Lower lobe of right lung (tissue), 2 donors: ENCODE measurements at regions not wholly inside any gene's neighbourhood (a gene's known extent, or its start where the extent isn't known, plus 50 kb on each side); places are given as distances from the start of the nearest gene placed in this dataset.

ENCODE experiments used
- ATAC-seq, 2 donors: fragments of 200-7000 bp; cut with Tn5 transposase; one replicate each; pipeline ENCODE4 v1.9.1; 2020 to 2022; ENCODE audit warnings: mild to moderate bottlenecking in 2 of 2, moderate library complexity in 2 of 2
- DNase-seq: peaks from one replicate; pipeline ENCODE4 v3.0.0-alpha.2; 2020
- H3K27ac ChIP-seq: fragments of 200-600 bp; one replicate; pipeline ENCODE4 v1.8.0; 2022
- H3K27me3 ChIP-seq: fragments of 200-600 bp; one replicate; pipeline ENCODE4 v1.8.0; 2022; ENCODE audit warnings: low read depth
- H3K36me3 ChIP-seq: fragments of 200-600 bp; one replicate; pipeline ENCODE4 v1.8.0; 2022; ENCODE audit warnings: mild to moderate bottlenecking
- H3K4me1 ChIP-seq: fragments of 200-600 bp; one replicate; pipeline ENCODE4 v1.8.0; 2022
- H3K4me3 ChIP-seq: fragments of 200-600 bp; one replicate; pipeline ENCODE4 v1.8.0; 2022; ENCODE audit warnings: mild to moderate bottlenecking
- H3K9me3 ChIP-seq: fragments of 200-600 bp; one replicate; pipeline ENCODE4 v1.8.0; 2022
- intact Hi-C: fragments of 100-400 bp; cut with DNase I; formaldehyde crosslinking; loops from one replicate; pipeline ENCODE4 v1.11.0; 2022
- TF ChIP-seq, protein P1 (sequence below): fragments of 200-600 bp; IDR thresholded peaks from one replicate; pipeline ENCODE4 v1.8.0; 2022; ENCODE audit warnings: antibody characterized with exemption, mild to moderate bottlenecking
- donor health status: DM: no; HTN: yes; CAD: no; lungs with severe emphysema.

DNA sequence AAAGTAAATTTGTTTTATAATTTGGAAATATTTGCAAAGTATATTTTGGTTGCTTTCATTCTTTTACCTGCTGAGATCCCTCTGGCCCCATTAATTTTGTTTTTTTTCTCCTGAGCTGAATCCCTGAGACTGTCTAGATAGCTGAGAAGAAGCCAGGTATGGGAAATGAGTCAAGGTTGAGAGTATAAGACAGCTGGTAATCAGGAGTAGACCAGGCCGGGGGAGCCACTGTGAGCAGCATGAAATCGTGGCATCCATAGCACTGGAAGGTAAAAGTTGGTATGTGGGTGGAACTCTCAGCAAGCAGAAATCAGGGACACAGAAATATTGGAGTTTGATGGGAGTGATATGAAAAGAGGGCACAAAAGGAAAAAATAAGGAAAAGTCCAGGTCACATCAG is 164.5 kb downstream of the FHIP1A start:
- TF ChIP-seq, protein P1, sequence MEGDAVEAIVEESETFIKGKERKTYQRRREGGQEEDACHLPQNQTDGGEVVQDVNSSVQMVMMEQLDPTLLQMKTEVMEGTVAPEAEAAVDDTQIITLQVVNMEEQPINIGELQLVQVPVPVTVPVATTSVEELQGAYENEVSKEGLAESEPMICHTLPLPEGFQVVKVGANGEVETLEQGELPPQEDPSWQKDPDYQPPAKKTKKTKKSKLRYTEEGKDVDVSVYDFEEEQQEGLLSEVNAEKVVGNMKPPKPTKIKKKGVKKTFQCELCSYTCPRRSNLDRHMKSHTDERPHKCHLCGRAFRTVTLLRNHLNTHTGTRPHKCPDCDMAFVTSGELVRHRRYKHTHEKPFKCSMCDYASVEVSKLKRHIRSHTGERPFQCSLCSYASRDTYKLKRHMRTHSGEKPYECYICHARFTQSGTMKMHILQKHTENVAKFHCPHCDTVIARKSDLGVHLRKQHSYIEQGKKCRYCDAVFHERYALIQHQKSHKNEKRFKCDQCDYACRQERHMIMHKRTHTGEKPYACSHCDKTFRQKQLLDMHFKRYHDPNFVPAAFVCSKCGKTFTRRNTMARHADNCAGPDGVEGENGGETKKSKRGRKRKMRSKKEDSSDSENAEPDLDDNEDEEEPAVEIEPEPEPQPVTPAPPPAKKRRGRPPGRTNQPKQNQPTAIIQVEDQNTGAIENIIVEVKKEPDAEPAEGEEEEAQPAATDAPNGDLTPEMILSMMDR: no peak
- no peaks in the 10 kb centered on the region for H3K9me3 ChIP-seq

DNA sequence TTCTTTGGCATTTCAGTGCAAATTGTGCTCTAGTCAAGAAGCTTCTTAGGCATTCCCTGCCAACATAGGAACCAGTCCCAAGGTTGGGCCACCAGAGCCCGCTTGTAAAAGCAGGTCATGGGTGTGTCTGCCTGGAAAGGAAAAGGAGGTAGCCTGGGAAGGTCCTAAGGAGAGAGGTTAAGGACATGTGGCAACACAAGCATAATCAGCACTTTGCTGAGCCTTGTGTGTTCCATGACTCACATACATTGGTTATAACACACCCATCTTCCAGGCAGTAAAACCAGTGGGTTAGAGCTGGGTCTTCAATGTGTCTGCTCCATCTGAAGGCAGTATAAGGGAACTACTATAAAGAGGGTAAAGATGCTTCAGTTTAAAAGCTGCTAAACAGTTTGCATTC is 165.0 kb downstream of the FHIP1A start:
- Histone ChIP-seq H3K4me1 (no peaks in the 10 kb centered on the region), H3K27me3 (no peaks in the 10 kb centered on the region), H3K36me3 (no peaks in the 10 kb centered on the region), H3K9me3 (no peaks in the 10 kb centered on the region), H3K4me3 (no peak overlapping the region), H3K27ac (no peak overlapping the region)
- peak in 1 of 2 donors; percentile 47 for ATAC-seq
- no peak for DNase-seq
- TF ChIP-seq, protein P1: no peak
- intact Hi-C loops: no loop called here

More for the DNA sequence above, 164.5 kb downstream of the FHIP1A start:
- no peak overlapping the region for H3K4me3 ChIP-seq
- DNase-seq (no peak), ATAC-seq (no peak)
- intact Hi-C loops: no loop called here
- no peak overlapping the region for H3K27ac ChIP-seq
- H3K4me1 ChIP-seq: no peaks in the 10 kb centered on the region
- no peaks in the 10 kb centered on the region for H3K36me3 ChIP-seq
- H3K27me3 ChIP-seq: no peaks in the 10 kb centered on the region

DNA sequence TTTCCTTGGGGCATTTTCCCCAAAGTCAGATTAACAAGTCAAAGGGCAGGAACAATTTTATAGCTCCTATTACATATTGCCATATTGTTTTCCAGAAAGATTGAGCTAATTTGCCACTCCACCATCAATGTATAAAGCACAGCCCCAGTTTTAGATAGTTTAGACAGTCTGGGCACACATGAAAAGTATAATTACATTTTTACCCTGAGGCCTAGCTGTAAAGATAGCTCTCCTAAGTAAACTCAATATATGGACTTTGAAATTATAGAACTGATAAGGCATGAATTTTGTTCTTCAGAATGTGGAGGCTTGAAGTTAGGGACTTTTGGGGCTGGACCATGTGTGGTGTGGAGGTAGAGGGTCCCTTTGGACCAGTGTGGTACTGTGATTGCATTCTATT is 166.0 kb downstream of the FHIP1A start:
- Histone ChIP-seq H3K36me3 (no peaks in the 10 kb centered on the region), H3K27me3 (no peaks in the 10 kb centered on the region), H3K27ac (no peak overlapping the region), H3K4me3 (no peak overlapping the region), H3K4me1 (no peaks in the 10 kb centered on the region), H3K9me3 (no peaks in the 10 kb centered on the region)
- intact Hi-C loops: no loop called here
- TF ChIP-seq, protein P1: no peak
- DNase-seq (no peak), ATAC-seq (no peak)

DNA sequence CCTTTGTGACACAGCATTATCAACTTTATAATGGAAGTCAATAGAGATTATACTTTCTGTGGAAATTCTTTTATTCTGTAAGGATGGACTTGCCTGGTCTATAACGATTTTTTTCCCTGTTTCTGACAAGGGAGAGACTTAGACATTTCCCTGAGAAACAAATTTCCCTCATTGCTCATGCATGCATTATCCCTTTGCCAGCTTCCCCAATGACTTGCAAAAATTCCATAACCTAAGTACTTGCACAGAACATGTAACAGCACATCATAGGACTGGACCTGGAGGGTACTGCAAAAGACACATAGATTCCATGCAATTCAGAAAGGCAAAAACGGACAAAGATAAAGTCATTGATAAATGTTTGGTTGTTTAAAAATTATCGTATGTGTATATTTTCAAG is 166.7 kb downstream of the FHIP1A start:
- DNase-seq (no peak), ATAC-seq (no peak)
- H3K27ac ChIP-seq: no peak overlapping the region
- H3K36me3 ChIP-seq: no peaks in the 10 kb centered on the region
- no peaks in the 10 kb centered on the region for H3K4me1 ChIP-seq
- H3K9me3 ChIP-seq: no peaks in the 10 kb centered on the region
- H3K27me3 ChIP-seq: no peaks in the 10 kb centered on the region
- intact Hi-C loops: no loop called here
- TF ChIP-seq, protein P1: no peak
- no peak overlapping the region for H3K4me3 ChIP-seq

DNA sequence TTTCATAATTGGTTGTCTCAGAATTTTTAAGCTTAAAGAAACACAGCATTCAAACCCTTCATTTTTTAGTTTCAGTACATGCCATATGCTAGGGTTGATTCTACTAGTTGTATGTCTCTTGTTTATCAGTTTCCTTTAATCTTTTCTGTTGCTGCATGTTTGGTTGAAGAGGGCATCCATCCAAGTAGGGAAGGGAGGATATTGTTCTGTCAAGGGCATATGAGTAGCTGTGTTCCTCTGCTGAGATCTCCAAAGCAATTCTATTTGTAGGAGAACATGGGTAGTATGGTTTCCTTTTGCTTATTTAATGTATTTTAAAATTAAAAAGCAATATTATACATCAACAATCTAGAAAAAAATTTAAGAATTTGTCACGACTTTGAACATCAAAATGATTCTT is 167.7 kb downstream of the FHIP1A start:
- no peak overlapping the region for H3K4me3 ChIP-seq
- H3K27me3 ChIP-seq: no peaks in the 10 kb centered on the region
- DNase-seq (no peak), ATAC-seq (no peak)
- H3K36me3 ChIP-seq: no peaks in the 10 kb centered on the region
- TF ChIP-seq, protein P1: no peak
- intact Hi-C loops: no loop called here
- no peaks in the 10 kb centered on the region for H3K4me1 ChIP-seq
- no peaks in the 10 kb centered on the region for H3K9me3 ChIP-seq
- H3K27ac ChIP-seq: no peak overlapping the region

DNA sequence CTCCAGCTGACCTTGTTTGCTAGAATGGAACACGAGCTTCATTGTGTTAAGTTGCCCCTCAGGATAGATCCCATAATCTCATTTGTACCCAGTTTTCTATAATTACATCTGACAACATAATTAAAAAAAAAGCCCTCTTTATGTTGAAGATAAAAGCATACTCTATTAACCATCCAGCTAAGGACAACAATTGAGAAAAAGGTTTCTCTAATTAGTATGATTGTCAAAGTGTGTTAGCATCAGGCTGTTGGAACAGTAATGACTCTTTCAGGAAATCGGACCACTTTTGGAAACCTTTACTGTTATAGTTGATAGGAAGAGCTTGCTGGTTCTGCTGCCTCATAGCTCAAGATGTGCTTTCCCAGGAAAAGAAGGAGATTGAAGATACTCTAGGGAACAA is 172.6 kb downstream of the FHIP1A start:
- Histone ChIP-seq H3K4me1 (no peaks in the 10 kb centered on the region), H3K36me3 (no peaks in the 10 kb centered on the region), H3K27me3 (no peaks in the 10 kb centered on the region), H3K9me3 (no peaks in the 10 kb centered on the region), H3K27ac (no peak overlapping the region), H3K4me3 (no peak overlapping the region)
- intact Hi-C loops: no loop called here
- ATAC-seq: no peak
- TF ChIP-seq, protein P1: no peak
- no peak for DNase-seq
